Fibroblast of peridontal ligament (primary cell): ENCODE measurements at regions not wholly inside any gene's neighbourhood (a gene's known extent, or its start where the extent isn't known, plus 50 kb on each side); places are given as distances from the start of the nearest gene placed in this dataset.
"Not testable (repeated sequence)": the region's sequence is repeated elsewhere in the genome, so short reads cannot be mapped to it uniquely, and the experiment has no call there.

Source experiments
- DNase-seq: peaks from one replicate; pipeline ENCODE4 v3.0.0-alpha.2; 2010; ENCODE audit errors: extremely low read depth

DNA sequence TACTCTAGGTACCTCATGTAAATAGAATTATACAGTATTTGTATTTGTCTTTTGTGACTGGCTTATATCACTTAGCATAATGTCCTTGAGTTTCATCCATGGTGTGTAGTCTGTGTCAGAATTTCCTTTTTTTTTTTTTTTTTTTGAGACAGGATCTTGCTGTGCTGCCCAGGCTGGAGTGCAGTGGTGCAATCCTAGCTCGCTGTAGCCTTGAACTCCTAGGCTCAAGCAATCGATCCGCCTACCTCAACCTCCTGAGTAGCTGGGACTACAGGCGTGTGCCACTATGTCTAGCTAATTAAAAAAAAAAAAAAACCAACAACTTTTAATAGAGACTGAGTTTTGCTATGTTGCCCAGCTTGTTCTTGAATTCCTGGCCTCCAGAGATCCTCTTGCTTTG, 89.8 kb upstream of the PODXL start:
- DNase-seq = no peak

DNA sequence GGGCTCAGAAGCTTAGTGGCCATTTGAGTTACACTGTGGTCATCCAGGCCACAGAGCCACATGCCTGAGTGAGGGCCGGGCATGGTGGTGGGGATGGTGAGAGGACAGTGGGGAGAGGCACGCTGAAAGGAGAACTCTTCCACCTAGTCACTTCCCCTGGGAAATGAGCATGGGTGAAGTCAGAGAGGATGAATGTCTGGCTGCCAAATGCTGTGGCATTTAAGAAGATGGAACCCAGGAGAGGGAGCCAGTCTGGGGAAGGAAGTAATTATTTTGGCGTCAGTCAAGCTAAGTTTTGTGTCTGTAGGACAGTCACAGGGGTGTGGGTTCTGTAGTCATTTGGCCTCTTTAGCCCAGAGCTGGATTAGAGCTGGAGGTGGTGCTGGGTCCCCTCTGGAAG, 86.0 kb upstream of the PODXL start:
- DNase-seq = no peak

DNA sequence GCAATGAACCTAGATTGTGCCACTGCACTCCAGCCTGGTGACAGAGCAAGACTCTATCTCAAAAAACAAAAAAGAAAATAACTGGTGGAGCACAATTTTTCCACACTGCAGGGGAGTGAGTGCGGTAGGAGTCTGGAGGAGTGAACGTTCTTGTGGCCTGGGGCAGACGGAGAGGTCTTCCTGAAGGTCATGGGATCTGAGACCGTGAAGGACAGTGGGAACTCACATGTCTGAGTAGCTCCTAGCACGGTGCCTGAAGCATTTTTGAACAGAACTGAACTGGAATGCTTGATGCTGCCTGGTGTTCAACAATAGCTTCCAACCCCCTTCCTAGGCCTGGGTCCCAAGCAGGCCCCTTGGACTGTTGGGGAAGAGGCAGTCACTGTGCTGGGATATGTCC, 84.3 kb upstream of the PODXL start:
- no peak for DNase-seq

DNA sequence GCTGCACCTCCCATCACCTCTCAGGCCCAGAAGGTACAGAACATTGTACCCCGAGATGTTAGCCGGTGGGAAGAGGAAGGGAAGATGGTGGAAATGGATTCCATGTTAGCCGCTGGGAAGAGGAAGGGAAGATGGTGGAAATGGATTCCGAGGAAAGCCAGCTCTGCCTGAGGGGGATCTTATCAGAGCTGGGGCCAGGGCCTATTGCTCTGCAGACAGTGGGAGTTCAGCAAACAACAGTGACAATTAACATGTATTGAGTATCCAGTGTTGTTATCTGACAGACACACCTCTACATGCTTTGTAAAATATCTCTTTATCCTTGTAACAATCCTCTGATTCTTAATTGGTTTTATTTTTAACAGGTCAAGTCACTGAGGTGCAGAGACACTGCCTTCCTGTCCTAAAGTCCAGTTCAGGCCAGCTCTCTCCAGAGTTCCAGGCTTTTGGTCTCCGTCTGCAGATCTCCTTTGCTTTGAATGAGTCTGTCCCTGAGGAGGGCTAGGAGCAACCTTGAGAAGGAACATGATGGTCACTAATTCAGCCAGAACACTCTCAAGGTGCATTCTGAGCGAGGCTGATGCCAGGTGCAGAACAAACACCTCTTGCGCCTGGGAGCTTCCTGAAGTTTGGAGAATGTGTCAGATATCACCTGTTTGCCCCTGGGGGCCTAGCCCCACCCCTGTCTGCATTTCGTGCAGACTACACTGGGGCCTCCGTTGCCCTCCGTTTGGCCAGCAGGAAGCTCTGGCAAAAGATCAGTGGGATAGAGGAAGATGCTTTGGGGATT, 82.4 kb upstream of the PODXL start:
- DNase-seq = no peak

DNA sequence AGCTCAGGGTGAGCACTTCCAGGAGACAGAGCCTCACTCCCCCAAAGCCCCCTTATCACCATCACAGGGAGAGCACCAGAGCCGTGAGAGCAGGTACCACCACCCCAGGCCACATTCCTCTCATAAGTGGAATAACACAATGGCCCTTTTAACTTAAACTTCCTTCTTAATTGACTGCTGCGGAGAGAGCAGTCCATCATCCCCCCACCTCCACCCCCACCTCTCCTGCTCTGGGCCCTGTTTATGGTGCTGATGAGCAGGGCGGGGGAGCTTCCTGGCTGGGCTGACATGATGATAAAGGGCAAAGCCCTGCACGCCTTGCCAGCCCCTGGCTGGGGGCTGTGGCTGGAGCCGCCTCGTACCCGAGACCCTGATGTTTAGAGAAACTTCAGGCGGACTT, 81.4 kb upstream of the PODXL start:
- DNase-seq = no peak

DNA sequence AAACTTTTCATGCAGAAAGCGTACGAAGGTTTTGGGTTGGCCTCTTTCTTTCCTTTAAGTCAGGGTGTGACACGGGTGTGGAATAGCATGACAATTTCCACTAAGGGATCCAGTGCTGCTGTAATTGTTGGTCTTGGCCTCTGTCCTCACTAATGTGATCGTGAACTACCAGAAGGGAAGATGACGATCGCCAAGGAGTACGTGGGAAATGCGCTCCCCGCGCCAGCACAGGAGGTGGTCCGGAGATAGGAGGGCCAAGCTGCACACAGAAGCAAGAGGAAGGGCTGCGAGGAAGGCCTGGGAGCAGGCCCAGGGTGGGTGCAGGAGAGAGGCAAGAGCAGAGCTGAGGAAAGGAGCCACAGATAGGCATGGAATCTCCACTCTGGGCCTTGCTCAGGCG, 79.7 kb upstream of the PODXL start:
- DNase-seq = no peak

DNA sequence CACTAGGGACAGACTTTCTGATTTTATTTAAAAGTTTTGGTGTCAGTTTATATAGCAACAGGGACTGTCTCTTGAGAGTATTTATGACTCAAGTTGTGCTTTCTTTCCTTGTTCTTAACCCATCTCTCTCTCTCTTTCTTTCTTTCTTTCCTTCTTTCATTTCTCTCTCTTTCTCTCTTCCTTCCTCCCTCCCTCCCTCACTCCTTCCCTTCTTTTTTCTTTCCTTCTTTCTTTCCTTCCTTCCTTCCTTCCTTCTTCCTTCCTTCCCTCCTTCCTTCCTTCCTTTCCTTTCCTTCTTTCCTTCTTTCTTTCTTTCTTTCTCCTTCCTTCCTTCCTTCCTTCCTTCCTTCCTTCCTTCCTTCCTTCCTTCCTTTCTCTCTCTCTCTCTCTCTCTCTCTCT, 77.8 kb upstream of the PODXL start:
- not testable (repeated sequence) for DNase-seq

DNA sequence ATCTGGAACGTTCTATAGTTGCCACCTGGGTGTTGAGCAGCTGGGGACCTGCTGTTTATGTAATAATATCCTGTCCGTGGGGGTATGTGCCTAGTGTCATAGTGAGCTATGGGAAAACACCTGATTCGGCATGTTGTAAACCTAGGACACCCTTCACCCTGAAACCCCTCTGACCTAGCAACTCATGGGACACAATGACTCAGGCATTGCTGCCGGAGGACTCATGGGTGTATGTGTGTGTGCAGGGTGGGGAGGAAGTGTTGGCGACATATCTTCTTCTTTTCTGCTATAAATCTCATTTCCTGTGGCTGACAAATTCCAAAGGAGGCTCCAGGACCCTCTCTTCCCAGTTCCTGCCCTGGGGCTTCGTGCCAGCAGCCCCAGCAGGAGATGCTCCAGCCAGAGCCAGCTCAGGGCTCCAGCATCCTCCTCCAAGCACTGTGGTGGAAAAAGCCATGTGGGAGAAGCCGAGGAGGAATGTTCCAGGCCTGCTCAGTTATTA, 77.0 kb upstream of the PODXL start:
- DNase-seq = peak; percentile 8

DNA sequence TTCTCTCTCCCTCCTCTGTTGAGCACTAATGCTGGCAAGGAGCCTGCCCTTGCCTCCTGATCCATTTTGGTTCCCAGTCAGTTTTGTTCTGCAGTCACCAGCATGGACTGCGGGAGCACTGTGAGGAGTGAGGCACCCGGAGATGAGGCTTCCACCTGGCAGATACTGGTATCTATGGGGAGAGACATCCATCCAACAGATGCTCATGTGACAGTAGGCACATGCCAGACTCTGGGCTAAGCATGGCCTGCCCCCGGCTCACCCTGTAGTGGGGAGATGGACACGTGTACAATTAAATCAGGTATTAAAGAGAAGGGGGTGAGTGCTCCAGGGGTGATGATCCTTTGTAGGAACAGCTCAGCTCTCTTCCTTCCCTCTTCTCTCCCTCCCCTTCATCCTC, 74.0 kb upstream of the PODXL start:
- DNase-seq = no peak

DNA sequence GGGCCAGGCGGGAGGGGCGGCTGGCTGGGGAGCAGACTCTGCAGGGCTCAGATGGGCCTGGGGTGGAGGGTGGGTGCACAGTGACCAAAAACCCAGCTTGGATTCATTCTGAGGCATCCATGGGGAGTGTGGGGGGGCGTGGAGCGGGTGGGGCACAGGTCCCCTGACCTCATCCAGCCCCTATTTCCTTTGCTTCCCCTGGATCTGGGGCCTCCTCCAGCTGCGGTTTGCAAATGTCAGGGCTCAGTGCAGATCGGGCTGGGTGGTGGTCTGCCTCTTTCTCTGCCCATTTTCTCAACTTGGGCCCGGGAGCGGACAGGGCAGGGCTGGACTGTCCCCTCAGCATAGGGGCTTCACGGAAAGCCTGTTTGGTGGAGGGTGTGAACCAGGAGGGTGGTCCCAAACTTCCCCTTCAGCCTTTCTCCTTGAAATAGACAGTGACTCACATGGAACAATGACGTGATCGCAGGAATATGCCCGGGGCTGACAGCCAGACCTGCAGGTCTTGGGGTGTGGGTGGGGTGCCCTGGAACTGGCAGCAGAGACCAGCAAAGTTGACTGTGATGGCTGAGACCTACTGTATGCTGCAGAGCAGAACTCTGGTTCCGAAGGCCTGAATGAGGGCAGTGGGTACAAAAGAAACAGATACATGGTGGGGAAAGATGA, 72.9 kb upstream of the PODXL start:
- DNase-seq = no peak

DNA sequence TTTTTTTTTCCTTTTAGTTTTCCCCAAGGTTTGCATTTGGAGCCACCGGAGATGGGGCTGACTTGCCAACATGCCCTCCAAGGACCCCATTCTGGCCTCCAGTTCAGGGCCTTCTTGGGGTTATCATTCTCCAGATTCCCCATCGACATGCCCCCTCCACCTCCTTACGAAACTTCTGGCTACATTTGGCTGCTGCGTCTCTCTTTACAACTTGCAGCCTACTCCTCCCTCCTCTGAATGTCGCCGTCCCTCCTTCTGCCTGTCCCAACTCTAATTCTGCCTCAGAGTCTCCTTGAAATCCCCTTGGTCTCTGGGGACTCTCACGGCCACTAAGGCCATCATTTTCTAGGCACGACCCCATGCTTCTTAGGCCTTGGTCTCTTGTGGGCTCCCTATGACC, 72.2 kb upstream of the PODXL start:
- no peak for DNase-seq

DNA sequence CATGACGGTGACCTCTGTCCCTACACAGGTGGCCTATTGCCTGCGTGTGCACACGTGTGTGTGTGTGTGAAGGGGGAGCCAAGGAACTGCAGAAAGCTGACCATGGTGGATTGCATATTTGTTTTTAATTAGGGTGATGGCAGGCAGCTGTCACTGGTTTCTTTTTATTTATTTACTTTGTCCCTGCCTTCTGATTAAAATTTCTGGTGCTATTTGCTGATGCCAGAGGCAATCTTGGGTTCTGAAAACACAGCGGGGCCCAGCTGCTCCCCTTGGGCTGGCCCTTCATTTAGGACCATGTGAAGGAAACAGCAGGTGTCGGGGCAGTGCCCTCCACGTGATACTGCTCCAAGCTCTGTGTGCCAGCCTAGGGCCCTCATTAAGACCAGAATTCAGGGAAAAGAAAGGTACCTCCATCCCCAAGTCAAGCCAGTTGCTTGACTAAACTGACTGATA, 71.3 kb upstream of the PODXL start:
- DNase-seq = no peak

DNA sequence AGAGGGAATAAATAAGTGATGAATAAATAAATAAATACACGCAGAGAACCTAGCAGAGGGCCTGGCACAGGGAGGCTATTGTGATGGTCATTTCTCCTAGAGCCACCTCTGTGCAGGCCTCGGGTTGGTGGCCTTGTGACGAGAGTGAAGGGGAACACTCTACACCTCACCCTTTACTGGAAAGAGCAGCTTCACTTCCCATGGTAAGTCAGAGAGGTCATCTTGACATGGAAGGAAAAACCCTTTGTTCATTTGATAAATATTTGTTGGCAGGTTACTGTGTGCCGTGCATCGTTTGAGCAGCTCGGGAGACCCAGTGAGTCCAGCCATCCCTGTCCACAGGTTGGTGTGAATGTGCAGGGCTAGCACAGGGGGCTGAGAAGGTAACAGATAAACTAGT, 70.2 kb upstream of the PODXL start:
- no peak for DNase-seq

DNA sequence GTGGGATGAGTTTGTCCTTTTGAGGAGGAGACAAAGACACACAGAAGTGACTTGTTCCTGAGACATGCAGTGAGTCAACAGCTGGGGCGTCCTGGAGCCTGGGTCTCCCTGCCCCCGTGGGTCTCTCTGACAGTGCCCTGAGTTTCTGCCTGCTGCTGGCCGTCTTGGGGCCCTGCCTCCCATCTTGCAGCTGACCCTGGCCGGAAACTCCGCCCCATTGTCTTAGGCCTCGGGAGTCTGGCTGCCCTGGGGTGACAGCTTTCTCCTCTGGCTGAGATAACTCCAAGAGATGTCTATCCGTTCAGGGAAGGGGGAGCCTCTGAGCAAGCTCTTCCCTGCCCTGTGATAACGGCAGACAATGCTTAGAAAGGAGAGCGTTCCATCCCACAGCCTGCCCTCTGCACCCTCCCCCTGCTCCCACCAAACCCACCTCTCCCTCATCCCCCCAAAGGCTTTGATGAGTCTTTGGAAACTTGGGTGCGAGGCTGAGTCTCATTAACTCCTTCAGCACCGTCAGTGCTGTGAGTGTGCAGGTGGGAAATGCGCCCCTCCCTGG, 69.5 kb upstream of the PODXL start:
- DNase-seq = peak; percentile 11

DNA sequence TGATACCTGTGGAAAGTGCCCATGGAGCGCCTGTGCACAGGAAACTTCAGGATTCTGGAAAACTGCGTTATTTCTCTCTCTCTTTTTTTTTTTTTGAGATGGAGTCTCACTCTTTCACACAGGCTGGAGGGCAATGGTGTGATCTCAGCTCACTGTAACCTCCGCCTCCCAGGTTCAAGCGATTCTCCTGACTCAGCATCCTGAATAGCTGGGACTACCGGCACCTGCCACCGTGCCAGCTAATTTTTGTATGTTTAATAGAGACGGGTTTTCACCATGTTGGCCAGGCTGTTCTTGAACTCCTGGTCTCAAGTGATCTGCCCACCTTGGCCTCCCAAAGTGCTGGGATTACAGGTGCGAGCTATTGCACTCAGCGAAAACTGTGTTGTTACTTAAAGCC, 68.9 kb upstream of the PODXL start:
- not testable (repeated sequence) for DNase-seq

DNA sequence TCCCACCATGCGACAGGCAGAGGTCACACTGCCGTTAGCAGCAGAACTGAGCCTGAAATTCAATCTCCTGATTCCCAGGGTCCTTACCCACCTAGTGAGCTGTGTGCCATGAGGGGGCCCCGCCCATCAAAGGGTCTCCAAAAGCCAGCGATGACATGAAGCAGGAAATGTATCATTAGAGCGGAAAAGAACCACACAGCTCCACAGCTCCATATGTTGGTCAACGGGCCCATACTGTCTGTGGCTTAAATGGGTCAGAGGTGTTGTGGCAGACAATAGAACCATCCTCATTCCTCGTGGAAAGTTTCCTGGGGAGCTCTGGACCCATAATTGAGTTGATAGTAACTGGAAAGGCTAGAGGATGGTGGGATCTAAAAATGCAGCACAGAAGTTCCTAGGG, 68.1 kb upstream of the PODXL start:
- no peak for DNase-seq

DNA sequence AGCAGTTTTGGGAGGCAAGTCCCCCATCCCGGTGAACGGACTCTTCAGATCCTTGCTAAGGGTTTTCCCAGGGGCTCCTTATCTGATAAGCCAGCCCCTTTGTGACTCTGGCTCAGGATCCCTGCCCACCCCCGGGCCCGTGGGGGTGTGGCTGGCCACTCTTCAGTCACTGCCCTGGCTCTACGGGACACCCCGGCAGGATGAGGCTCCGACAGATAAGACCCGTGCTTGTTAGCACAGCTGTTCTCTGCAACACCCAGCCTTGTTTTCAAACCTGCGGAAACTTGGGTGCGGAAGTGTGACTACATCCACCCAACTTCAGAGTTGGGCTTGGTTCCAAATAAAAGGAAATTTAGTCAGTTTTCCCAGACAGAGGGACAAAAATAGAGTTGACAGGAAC, 66.7 kb upstream of the PODXL start:
- no peak for DNase-seq

DNA sequence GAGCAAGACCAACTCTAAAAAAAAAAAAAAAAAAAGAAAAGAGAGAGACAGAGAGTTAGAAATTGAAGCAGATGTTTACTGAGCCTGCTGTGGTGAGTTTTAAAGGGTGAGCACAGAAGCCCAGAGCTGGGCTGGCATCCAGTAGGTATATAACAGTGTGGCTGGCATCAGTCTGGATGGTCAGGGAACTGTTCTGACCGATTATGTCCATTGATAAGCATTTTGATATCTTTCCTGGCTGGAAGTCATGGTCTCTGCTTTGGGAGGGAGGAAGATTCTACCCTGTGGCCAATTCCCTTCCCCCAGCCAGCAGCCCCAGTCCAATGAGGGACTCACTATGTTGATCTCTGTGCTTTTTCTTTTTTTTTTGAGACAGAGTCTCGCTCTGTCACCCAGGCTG, 65.2 kb upstream of the PODXL start:
- no peak for DNase-seq

DNA sequence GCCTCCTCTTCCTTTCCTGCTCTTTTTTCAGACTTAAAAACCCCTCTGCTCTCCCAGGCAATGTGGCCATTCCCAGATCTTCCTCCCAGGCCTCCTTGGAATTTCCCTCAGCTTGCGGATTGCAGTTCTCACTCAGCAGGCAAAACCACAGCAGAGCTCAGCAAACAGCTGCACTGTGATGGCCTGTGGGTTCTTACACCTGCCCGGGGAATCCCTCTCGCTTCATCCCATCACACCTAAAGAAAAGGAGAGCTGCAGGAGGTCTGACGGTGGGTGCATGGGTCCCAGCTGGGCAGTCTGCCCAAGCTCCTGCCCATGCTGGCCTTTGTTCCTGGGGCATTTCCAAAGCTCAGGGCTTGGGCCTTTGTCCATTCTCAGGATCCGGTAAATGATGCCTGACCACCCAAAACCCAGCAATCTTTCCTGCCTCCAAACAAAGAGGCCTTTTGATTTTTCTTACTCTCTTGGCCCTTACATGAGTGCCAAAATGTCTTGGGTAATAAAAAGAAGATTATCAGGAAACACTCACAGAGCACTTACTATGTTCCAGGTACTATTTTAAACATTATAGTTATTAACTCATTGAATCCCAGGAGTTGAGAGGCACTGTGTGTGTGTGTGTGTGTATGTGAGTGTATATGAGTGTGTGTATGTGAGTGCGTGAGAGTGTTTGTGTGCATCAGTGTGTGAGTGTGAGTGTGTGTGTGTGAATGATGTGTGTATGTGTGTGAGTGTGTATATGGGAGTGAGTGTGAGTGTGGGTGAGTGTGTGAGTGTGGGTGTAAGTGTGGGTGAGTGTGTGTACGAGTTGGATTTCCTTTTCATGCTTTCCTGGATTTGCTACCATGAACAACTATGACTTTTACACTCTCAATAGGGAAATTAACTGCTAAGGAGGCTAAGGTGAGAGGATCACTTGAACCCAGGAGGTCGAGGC, 64.5 kb upstream of the PODXL start:
- no peak for DNase-seq

DNA sequence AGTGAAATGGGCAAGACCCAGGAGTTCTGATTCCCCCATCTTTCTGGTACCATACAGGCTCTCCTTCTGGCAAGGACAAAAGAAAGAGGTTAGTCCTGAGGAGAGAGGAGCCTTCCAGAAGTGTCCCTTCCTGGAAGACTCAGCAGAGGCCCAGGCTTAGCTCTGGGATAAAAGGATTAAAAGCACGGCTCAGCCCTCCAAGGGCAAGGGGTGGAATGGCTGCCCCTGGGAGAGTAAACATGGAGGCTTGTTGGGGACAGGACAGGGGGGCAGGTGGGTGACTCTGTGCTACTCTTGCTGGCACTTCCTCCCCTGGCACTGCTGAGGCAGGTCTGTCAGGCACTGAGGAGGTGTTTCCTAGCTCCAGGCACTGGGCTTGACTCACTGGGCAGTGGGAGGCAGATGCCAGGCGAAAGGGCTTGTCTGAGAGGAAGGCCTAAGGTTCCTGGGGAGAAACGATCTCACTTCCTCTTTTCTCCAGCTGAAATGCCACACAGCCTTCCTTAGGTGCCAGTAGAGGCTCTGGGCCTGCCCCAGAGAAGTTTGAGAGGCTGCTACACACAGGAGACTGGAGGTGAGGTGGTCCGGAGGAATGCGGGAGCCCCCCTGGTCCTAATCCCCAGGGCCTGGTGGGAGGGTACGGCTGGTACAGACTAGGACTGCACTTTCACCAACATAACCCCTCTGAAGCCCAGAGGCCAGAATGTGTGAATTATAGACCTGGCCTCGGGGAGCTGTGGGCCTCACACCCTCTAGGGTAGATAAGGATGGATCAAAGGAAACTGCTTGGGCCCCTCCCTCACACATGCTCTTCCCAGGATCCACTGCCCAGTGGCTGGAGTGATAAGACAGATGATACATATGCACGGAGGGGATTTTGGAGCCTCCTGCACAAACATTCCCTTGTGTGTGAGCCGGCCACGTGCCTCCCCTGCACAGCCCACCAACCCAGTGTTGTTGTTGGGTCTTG, 63.2 kb upstream of the PODXL start:
- DNase-seq = no peak

DNA sequence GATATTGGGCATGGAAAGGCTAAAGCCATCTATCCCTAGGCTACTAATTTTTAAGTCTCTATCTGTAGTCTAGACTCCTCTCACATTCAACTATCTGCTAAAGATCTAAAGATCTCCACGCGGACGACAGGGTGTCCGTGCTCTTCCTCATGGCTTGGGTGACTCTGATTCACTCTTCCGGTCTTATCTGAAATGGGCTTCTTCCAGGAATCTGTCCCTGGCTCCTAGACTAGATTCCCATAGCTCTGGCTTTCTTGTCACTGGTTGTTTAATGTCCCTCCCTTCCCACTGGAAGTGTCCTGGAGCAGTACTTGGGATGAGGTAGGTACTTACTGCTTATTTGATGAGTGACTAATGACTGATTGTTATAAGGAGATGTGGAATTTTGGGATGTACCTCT, 62.0 kb upstream of the PODXL start:
- DNase-seq = no peak
